ENCODE measurements at regions not wholly inside any gene's neighbourhood (a gene's known extent, or its start where the extent isn't known, plus 50 kb on each side); places are given as distances from the start of the nearest gene placed in this dataset.

DNA sequence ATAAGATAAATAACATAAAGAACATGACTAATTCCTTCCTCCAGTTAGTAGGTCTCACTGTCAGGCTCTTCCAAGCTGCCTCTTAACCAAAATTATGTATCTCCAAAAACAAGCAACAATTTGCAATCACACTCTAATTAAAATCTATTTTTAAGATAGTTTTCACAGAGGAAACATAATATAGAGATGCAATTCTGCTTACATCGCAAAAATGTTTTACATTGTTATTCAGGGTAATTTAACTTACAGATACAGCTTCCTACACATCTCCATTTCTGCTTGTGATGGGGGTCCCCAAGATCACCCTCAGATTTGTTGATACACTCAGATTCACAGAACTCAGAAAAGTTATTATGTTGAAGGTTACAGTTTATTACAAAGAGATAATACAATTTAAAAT is 115.5 kb downstream of the DSC3 start:
- ATAC-seq, result no peak
- TF ChIP-seq GLIS3 (CRISPR knock-in tag; IDR thresholded peaks at IDR 0.05), result no peak
- no peak for TF ChIP-seq ZNF8 (CRISPR knock-in tag; IDR thresholded peaks at IDR 0.05)
- TF ChIP-seq ZC3H10 (CRISPR knock-in tag; IDR thresholded peaks at IDR 0.05), result no peak
- TF ChIP-seq TSHZ2 (CRISPR knock-in tag; IDR thresholded peaks at IDR 0.05), result no peak
- TF ChIP-seq SNAI2 (CRISPR knock-in tag; IDR thresholded peaks at IDR 0.05), result no peak
- TF ChIP-seq BACH2 (CRISPR knock-in tag; IDR thresholded peaks at IDR 0.05; ENCODE audit: borderline replicate concordance), result no peak
- TF ChIP-seq ZNF70 (CRISPR knock-in tag; IDR thresholded peaks at IDR 0.05), result no peak
- TF ChIP-seq, protein P1, sequence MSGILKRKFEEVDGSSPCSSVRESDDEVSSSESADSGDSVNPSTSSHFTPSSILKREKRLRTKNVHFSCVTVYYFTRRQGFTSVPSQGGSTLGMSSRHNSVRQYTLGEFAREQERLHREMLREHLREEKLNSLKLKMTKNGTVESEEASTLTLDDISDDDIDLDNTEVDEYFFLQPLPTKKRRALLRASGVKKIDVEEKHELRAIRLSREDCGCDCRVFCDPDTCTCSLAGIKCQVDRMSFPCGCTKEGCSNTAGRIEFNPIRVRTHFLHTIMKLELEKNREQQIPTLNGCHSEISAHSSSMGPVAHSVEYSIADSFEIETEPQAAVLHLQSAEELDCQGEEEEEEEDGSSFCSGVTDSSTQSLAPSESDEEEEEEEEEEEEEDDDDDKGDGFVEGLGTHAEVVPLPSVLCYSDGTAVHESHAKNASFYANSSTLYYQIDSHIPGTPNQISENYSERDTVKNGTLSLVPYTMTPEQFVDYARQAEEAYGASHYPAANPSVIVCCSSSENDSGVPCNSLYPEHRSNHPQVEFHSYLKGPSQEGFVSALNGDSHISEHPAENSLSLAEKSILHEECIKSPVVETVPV (CRISPR knock-in tag; IDR thresholded peaks at IDR 0.05), result no peak
- no peak for TF ChIP-seq CREB5 (CRISPR knock-in tag; IDR thresholded peaks at IDR 0.05; ENCODE audit: low read depth)
- no peak for TF ChIP-seq OSR1 (CRISPR knock-in tag; IDR thresholded peaks at IDR 0.05)
- TF ChIP-seq TCF4 (CRISPR knock-in tag; IDR thresholded peaks at IDR 0.05; ENCODE audit: borderline replicate concordance), result no peak
- no peak for TF ChIP-seq ARNTL (CRISPR knock-in tag; IDR thresholded peaks at IDR 0.05; ENCODE audit: borderline replicate concordance, low read depth)

- no peak for ATAC-seq
Observed at GRCh38 chr18:30925795-30926194, 116.7 kb downstream of the DSC3 start.

DNA sequence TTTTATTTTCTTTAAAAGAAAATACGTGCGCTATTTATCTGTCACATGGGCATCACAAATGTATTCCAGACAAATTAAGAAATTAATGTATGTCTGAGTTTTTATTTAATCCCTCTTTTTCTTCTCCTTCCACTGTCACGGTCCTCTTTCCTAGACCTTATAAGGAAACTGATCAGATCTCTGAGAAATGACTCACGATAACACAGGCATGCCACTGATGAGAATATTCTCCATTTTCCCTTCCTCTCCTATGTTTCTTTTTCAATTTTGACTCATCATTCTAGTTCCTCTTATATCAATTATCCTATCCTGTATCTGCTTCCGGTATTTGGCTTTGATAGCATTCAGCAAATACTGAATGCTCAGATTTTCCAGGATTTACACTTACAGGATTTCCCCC is 121.8 kb downstream of the DSC3 start:
- no peak for ATAC-seq
- no peak for TF ChIP-seq TCF4 (CRISPR knock-in tag; IDR thresholded peaks at IDR 0.05; ENCODE audit: borderline replicate concordance)
- TF ChIP-seq CSDC2 (CRISPR knock-in tag; IDR thresholded peaks at IDR 0.05), result no peak
- no peak for TF ChIP-seq OSR1 (CRISPR knock-in tag; IDR thresholded peaks at IDR 0.05)
- TF ChIP-seq ESRRG (CRISPR knock-in tag; IDR thresholded peaks at IDR 0.05), result no peak
- no peak for TF ChIP-seq ZNF70 (CRISPR knock-in tag; IDR thresholded peaks at IDR 0.05)

More at GRCh38 chr18:30925795-30926194, 116.7 kb downstream of the DSC3 start:
- TF ChIP-seq PPARA (CRISPR knock-in tag; IDR thresholded peaks at IDR 0.05; ENCODE audit: borderline replicate concordance), result no peak
- TF ChIP-seq SNAI2 (CRISPR knock-in tag; IDR thresholded peaks at IDR 0.05), result no peak
- TF ChIP-seq CREB5 (CRISPR knock-in tag; IDR thresholded peaks at IDR 0.05; ENCODE audit: low read depth), result no peak
- no peak for TF ChIP-seq ZNF70 (CRISPR knock-in tag; IDR thresholded peaks at IDR 0.05)
- TF ChIP-seq ZNF565 (CRISPR knock-in tag; conservative IDR thresholded peaks at IDR 0.05; ENCODE audit: low read depth), result no peak
- no peak for TF ChIP-seq CSDC2 (CRISPR knock-in tag; IDR thresholded peaks at IDR 0.05)
- TF ChIP-seq ZC3H10 (CRISPR knock-in tag; IDR thresholded peaks at IDR 0.05), result no peak
- no peak for TF ChIP-seq ARNTL (CRISPR knock-in tag; IDR thresholded peaks at IDR 0.05; ENCODE audit: borderline replicate concordance, low read depth)

DNA sequence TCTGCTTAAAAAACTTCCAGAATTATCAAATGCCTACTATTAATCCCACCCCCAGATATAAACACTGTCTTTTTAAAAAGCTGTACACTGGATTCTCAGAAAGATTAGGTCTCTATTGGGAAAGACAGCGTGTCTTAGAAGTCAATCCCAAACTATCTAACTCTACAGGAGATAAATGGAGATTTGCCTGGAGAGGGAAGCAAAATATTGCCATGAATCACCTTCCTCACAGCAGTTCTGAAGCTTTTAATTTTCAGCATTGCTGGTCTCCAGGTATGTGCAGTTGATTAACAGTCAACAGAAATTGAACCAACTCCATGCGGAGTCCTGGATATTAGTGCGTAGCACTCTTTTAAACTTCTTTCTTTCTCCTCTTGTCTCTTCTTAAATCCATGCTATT is 122.2 kb downstream of the DSC3 start:
- ATAC-seq, result no peak
- TF ChIP-seq SNAI2 (CRISPR knock-in tag; IDR thresholded peaks at IDR 0.05), result no peak
- no peak for TF ChIP-seq ZNF70 (CRISPR knock-in tag; IDR thresholded peaks at IDR 0.05)
- no peak for TF ChIP-seq TCF4 (CRISPR knock-in tag; IDR thresholded peaks at IDR 0.05; ENCODE audit: borderline replicate concordance)
- no peak for TF ChIP-seq BACH2 (CRISPR knock-in tag; IDR thresholded peaks at IDR 0.05; ENCODE audit: borderline replicate concordance)
- TF ChIP-seq ZFP30 (CRISPR knock-in tag; IDR thresholded peaks at IDR 0.05), result no peak
- TF ChIP-seq, protein P1 (CRISPR knock-in tag; IDR thresholded peaks at IDR 0.05), result no peak
- no peak for TF ChIP-seq CREB5 (CRISPR knock-in tag; IDR thresholded peaks at IDR 0.05; ENCODE audit: low read depth)
- no peak for TF ChIP-seq ZC3H10 (CRISPR knock-in tag; IDR thresholded peaks at IDR 0.05)
- TF ChIP-seq, protein P2, sequence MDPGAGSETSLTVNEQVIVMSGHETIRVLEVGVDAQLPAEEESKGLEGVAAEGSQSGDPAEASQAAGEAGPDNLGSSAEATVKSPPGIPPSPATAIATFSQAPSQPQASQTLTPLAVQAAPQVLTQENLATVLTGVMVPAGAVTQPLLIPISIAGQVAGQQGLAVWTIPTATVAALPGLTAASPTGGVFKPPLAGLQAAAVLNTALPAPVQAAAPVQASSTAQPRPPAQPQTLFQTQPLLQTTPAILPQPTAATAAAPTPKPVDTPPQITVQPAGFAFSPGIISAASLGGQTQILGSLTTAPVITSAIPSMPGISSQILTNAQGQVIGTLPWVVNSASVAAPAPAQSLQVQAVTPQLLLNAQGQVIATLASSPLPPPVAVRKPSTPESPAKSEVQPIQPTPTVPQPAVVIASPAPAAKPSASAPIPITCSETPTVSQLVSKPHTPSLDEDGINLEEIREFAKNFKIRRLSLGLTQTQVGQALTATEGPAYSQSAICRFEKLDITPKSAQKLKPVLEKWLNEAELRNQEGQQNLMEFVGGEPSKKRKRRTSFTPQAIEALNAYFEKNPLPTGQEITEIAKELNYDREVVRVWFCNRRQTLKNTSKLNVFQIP (CRISPR knock-in tag; IDR thresholded peaks at IDR 0.05; ENCODE audit: borderline replicate concordance, low read depth), result no peak
- no peak for TF ChIP-seq ZFP3 (CRISPR knock-in tag; IDR thresholded peaks at IDR 0.05)

Data from SK-N-SH treated with all-trans-retinoic acid at 6 μM for 48 hours (cell line).